ENCODE measurements at regions not wholly inside any gene's neighbourhood (a gene's known extent, or its start where the extent isn't known, plus 50 kb on each side); places are given as distances from the start of the nearest gene placed in this dataset.
"Not testable (repeated sequence)": the region's sequence is repeated elsewhere in the genome, so short reads cannot be mapped to it uniquely, and the experiment has no call there.

DNA sequence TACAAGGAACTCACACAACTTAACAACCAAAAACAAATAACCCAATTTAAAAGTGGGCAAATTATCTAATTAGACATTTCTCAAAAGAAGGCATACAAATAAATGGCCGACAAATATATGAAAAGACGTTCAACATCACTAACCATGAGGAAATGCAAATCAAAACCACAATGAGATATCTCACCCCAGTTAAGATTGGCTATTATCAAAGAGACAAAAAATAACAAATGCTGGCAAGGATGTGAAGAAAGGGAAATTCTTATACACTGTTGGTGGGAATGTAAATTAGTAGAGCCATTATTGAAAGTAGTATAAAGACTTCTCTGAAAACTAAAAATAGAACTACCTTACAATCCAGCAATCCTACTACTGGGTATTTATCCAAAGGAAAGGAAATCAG lies 96.7 kb upstream of the SIRPG start:
- DNase-seq (ENCODE audit: low read depth): no peak

DNA sequence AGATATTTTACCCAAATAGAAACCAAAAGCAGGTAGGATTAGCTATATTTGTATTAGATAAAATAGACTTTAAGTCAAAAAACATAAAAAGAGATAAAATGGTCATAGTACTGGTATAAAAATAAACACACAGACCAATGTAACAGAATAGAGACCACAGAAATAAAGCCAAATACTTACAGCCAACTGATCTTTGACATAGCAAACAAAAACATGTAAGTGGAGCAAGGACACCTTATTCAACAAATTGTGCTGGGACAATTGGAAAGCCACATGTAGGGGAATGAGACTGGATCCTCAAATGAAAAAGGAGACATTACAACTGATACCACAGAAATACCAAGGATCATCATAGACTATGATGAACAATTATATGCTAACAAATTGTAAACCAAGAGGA lies 94.5 kb upstream of the SIRPG start:
- DNase-seq (ENCODE audit: low read depth): no peak

DNA sequence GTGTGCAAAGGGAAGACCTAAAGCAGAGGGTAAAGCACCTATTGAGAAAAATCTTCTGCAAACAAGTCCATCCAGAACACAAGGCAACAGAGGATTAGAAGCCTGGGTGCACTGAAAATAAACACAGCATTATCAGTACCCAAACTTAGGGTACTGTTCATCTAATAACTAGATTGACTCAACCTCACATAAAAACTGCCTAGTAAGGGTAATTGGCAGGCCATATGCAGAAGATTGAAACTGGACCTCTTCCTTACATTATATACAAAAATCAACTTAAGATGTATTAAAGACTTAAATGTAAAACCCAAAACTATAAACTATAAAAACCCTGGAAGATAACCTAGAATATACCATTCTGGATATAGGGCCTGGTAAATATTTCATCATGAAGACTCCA lies 91.2 kb upstream of the SIRPG start:
- DNase-seq (ENCODE audit: low read depth): no peak

DNA sequence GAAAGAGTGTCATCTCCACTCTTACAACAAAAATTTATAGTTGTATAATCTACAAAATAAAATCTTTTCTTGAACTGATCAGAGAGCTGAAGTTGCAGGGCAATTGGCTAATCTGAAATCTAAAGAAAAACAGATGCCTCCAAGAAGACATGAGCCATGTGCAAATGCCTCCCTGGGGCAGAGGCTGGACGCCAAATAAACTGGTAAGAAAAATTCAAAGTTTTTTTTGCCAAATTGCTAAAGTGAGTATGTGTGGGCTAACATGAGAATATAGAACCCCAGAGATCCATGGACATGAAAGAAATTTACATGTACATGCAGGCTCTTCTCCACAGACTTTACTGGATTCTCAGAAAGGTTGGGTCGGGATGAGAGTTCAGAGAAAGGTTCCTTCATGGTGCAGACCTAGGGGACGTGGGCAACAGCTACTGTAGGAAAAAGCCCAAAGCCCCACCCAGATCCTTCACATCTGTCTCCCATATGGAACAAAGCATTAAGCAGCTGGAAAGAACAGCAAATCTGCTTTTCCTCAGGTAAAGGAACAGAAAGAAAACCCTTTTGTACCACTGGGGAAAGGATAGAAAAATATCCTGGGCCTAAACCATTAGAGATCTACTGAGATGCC lies 90.5 kb upstream of the SIRPG start:
- no peak for DNase-seq (ENCODE audit: low read depth)

DNA sequence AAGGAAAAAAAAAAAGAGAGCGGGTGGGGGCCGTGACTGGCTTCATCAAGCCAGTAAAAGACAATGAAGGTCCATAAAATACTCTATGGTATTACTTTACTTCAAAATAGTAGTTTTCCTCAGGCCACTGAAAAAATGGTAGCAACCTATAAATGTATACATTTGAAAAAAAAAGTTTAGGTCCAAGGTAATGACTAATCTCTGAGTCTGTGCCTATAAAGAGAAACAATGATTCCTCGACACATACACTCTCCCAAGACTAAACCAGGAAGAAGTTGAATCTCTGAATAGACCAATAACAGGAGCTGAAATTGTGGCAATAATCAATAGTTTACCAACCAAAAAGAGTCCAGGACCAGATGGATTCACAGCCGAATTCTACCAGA lies 84.5 kb upstream of the SIRPG start:
- not testable (repeated sequence) for DNase-seq (ENCODE audit: low read depth)

DNA sequence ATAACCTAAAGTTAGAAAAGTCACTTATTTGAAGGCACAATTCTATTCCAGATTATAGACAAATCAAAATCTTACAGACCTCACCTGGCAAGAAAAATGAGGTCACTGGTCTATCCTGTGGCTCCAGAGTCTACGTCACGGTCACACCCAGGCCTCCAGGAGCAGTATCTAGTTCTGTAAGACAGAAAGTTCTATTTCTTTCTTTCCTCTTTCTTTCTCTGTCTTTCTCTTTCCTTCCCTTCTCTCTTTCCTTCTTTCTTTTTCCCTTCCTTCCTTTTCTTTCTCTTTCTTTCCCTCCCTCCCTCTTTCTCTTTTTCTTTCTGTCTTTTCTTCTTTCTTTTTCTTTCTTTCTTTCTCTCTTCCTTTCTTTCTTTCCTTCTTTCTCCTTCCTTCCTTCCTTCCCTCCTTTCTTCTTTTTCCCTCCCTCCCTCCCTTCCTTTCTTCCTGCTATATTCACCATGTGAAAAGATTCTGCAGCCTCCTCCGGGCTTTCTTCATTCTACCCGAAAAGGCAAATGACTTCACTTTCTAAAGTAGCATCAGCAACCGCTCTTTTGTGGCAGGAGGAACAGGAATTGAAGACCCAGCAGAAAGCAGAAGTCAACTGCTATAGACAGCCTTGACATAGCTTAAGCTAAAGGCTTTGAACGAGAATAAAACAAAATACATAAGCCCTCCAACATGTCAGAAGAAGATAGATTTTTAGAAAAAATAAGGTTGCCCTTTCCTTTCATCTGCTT lies 83.9 kb upstream of the SIRPG start:
- no peak for DNase-seq (ENCODE audit: low read depth)

DNA sequence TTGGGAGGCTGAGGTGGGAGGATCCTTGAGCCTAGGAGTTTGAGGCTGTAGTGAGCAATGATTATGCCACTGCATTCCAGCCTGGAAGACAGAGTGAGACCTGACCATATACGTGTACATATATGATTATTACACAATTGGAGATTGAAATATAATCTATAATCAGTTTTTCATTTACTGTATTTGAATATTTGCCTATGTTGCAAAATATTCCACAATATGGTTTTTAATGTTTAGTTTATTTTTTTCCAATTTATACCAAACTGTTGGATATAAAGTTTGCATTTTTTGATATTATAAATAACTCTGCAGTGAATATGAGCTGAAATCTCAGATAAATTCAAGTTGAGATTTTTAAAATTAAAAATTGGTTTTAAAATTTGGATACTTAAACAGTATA lies 79.6 kb upstream of the SIRPG start:
- no peak for DNase-seq (ENCODE audit: low read depth)

DNA sequence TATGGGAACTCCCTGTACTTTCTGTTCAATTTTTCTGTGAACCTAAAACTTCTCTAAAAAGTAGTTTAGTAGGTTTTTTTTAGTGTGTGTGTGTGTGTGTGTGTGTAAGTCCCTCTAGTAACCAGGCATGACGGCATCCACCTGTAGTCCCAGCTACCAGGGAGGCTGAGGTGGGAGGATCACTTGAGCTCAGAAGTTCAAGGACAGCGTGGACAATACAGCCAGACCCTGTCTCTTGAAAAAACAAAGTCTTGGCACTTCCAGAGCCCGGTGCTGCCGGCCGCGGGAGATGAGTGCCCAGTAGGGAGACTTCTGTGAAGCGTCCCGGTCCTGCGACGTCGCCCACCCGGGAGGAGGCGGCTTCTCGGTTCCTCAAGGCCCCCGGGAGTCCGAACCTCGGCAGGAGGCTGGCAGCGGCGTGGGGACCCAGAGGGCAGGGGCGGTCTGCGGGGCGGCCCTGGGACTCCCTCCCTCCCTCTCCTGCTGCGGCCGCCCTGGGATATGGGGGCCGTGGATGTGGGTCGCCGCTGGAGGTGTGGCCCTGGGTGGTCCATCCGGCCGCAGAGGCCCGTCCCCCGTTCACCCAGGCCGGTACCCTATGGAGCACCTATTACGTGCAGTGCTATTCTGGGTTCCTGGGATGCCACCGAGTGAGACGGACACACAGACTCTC lies 78.0 kb upstream of the SIRPG start:
- DNase-seq (ENCODE audit: low read depth): no peak

DNA sequence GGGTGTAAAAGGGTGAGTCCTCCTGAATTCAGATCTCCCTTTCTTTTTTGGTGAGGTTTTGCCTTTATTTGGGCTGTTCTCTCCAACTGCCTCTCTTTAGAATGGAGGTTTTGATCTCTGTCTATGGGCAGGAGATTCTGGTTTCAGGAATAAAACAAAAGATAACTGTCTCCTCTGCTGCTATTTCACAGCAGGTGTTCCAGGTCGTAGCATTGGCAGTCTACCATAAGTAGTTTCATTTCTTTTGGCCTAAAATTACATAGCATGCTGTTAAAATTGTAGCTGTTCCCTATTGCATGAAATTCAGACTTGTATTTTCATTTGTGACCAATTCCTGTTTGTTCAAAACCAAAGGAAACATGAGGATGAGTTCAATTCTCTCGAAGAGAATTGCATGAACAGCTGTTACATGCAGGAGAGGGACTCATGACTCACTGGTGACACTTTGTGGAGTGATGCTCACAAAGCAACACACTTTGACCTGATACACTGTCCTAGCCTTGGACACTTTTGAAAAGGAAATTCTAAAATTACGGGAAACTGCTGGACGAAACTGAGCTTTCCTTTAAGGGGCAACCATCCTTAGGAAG lies 76.8 kb upstream of the SIRPG start:
- no peak for DNase-seq (ENCODE audit: low read depth)

DNA sequence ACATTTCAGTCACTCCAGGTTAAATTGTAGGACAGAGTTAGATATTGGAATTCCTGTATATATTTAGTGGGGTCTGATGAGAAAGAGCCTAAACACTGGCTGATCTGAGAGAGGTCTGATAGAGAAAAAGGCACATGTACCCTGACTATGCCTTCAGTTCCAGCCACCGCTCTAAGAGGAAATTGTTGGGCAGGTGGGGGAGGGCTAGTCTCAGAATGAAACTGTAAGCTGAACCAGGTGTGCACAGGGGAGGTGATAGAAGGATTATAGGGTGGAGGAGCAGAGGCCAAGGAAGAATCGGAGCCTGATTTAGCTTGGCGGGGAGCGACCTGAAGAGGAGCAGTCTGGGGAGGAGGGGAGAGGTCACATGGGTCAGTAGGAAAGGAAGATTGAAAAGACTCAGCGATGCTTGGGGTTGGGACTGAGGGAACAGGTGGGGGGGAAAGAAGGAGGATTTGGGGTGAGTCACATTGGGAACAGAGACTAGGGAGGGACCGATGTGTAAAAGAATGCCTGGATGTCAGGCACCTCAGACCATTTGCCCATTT lies 74.3 kb upstream of the SIRPG start:
- DNase-seq (ENCODE audit: low read depth): not testable (repeated sequence)

DNA sequence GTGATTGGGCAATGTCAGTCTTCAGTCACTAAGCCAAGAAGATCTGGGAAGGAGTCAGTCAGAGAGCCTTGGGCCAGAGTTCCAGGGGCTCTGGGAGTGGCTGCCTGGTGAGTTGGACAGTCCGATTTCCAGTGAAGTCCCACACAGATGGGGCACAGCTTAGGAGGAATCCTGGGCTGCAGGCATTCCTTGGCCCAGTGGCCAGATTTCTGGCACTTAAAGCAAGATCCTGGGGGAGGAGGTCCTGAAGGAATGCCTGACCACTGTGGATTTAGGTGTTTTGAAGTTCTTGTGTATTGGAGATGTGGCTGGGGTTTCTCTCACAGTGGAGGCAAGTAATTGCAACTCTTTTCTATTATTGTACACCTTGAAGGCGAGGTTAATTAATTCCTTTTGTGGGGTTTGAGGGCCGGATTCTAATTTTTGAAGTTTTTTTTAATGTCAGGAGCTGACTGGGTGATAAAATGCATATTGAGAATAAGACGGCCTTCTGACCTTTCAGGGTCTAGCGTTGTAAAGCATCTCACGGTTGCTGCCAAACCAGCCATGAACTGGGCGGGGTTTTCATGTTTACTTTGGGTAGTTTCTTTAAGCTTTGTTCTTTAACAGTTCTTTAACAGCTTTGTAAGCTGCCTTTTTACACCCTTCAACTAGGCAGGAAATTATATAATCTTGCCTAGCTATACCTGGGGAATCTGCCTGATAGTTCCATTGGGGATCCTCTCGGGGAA lies 73.6 kb upstream of the SIRPG start:
- DNase-seq (ENCODE audit: low read depth): not testable (repeated sequence)

DNA sequence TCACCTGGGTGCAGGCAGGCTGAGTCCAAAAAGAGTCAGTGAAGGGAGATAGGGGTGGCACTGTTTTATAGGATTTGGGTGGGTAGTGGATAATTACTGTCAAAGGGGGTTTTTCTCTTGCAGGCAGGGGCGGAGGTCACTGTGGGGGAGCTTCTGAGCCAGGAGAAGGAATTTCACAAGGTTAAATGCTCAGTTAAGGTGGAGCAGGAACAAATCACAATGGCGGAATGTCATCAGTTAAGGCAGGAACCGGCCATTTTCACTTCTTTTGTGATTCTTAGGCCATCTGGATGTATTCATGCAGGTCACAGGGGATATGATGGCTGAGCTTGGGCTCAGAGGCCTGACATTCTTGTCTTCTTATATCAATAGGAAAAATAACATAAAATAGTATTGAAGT lies 69.7 kb upstream of the SIRPG start:
- not testable (repeated sequence) for DNase-seq (ENCODE audit: low read depth)

DNA sequence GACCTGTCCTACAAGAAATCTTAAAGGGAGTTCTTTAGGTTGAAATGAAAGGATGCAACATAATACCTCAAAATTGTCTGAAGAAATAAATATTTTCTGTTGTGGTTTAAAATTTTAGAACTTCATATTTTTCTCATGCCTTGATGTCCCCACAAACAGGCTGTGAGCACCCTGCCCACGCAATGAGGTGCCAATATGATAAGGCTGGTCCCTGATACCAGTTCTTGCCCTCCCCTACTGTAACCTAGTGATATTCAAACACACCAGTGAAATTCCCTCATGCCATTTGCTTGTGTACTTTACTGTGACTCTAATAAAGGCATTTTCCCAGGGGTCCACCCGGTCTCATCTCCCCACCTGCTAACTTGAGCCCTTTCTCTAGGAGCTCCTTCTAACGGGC lies 67.3 kb upstream of the SIRPG start:
- DNase-seq (ENCODE audit: low read depth): no peak

DNA sequence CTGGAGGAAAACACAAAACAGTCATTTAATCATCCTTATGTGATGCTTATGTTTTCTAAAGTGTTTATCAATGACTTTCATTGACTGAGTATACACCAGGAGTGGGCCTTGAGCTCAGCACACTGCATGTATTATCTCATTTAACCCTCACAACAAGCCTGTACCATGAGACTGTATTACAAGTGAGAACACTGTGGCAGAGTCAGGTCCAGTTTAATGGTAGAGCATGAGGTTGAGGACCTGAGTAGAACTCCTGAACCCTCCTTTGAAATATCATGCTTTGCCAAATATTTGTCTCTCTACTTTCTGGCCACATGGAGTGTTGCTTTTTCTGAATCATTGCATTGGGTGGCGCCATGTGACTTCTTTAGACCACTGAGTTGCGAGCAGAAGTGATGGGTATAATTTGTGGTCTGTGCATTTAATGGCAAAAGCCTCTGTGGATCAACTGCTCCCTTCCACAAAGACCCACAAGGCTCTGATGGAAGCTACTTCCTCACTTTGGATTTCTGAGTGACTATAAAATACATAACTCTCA lies 65.0 kb upstream of the SIRPG start:
- no peak for DNase-seq (ENCODE audit: low read depth)

DNA sequence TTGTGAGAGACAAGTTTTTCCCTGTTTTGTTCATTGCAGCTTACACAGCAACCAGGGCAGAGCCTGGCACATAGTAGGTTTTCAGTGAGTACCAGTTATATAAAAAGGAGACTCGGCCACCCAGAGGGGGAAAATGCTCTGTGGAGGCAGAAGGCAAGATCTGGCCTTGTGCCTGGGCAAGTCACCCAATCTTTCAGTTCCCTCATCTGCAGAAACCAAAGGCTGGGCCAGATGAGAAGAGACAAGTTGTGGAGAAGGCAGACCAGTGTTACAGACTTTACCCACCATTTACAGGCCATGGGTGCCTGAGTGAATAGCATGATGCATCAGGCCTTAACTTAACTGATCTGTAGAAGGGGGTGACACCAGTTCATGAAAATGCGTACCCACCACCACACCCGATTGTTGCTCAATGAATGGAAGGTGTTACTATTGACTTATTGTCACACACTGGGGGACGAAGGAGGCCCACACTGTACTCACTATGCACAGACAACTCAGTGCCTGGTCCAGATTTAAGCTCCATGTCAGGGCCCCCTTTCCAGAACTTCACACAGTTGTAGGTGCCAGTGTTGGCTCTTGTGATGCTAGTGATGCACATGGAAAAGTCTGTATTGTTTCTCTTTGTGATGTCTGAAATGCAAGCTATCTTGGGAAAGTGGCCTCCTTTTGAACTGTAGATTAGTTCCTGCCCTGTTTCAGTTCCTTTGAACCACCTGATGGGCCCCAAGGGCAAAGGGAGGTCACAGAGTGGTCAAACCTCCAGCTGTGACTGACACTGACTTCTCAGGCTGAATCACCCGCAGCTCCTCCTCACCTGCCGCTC lies 64.3 kb upstream of the SIRPG start:
- DNase-seq (ENCODE audit: low read depth): no peak

DNA sequence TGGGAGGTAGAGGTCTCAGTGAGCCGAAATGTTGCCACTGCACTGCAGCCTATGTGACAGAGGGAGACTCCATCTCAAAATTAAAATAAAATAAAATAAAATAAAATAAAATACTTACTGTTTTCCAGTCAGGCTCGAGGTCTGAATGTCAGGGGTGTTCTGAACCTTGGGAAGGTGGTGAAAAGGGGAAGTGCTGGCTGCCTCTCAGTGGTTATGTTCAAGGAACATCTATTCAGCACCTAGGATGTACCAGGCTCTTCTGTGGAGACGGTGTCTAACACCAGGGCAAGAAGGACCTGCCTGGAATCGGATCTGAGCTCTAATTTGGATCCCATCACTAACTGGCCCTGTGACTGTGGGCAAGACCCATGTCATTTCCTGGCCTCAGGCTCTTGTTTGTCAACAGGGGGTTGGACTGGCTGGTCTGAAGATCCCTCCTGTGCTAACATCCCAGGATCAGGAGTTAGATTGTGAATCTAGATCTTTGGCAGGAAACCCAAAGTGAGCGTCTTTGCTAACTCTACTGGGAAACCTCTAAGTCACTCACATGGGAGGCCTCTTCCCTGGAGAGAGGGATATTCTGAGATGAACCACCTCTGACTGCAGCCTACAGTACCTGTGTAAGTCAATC lies 63.4 kb upstream of the SIRPG start:
- DNase-seq (ENCODE audit: low read depth): no peak

DNA sequence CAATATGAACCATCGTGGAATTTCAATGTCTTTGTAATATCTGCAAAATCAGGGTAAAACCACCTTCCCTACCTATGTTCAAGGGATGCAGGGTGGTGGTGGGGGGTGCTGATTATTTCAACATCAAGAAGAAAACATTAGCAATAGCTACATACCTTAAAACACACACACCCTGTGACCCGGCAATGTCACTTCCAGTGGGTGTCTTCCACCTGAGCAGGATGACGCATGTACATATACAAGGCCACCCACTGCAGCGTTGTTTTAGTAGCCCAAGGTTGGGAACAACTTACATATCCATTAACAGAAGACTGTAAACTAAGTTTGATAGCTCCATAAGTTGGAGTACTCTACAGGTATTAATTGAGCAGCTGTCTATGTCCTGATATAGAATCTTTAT lies 62.6 kb upstream of the SIRPG start:
- DNase-seq (ENCODE audit: low read depth): no peak

DNA sequence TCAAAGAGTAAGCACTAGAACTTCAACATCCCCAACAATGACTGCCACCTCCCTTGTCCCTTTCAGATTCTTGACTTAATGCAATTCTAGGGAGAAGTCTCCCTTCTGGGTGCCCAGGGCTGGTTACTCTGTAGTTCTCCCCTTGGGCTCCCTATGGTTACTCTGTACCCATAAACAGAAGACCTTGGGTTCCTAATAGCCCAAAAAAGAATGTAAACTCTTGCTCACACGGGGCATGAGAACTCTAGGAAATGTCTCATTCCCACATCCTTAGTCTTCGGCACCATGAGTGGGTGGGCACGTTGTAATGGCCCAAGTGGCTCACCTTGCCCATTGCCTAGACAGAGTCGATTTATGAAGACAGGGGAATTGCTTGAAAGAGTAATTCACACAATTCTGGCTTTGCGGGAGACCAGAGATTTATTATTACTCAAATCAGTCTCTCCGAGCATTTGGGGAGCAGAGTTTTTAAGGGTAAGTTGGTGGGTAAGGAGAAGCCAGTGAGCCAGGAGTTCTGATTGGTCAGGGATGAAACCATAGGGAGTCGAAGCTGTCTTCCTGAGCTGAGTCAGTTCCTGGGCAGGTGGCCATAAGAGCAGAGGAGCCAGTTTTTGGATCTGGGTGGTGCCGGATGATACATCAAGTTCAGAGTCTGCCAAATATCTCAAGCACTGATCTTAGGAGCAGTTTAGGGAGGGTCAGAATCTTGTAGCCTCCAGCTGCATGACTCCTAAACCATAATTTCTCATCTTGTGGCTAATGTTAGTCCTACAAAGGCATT lies 61.2 kb upstream of the SIRPG start:
- DNase-seq (ENCODE audit: low read depth): no peak

Data from iris pigment epithelial cell (primary cell).